ENCODE measurements at regions not wholly inside any gene's neighbourhood (a gene's known extent, or its start where the extent isn't known, plus 50 kb on each side); places are given as distances from the start of the nearest gene placed in this dataset.

DNA sequence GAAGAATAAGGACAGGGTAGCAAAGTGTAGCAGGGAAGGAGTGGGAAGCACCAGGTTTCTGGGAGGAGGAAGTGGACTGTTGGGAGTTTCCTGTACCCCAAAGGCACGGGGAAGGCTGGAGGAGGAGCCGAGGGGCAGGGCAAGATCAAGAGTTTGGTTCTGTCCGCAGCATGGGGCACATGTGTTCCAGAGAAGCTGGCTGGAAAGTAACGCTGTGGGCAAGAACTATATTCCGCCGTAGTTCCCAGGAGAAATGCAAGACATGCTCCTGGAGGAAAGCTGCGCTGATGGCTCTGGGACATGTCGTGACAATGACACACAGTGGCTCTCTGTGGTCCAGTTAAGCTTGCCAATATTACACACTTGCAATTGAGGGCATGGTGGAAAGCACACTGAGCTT lies 51.7 kb upstream of the KPNA3 start:
- DNase-seq = no peak
- TF ChIP-seq, protein P1, sequence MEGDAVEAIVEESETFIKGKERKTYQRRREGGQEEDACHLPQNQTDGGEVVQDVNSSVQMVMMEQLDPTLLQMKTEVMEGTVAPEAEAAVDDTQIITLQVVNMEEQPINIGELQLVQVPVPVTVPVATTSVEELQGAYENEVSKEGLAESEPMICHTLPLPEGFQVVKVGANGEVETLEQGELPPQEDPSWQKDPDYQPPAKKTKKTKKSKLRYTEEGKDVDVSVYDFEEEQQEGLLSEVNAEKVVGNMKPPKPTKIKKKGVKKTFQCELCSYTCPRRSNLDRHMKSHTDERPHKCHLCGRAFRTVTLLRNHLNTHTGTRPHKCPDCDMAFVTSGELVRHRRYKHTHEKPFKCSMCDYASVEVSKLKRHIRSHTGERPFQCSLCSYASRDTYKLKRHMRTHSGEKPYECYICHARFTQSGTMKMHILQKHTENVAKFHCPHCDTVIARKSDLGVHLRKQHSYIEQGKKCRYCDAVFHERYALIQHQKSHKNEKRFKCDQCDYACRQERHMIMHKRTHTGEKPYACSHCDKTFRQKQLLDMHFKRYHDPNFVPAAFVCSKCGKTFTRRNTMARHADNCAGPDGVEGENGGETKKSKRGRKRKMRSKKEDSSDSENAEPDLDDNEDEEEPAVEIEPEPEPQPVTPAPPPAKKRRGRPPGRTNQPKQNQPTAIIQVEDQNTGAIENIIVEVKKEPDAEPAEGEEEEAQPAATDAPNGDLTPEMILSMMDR (IDR thresholded peaks at IDR 0.05; ENCODE audit: unreplicated experiment) = no peak
- intact Hi-C loops (cut with micrococcal nuclease; ENCODE audit: unreplicated experiment) = no loop called here
- no peaks in the 10 kb centered on the region for H3K9me3 Mint-ChIP-seq (ENCODE audit: low read depth, unreplicated experiment)
- no peaks in the 10 kb centered on the region for H3K27me3 Mint-ChIP-seq (ENCODE audit: unreplicated experiment)
- no peak overlapping the region for H3K4me3 Mint-ChIP-seq (ENCODE audit: low read depth, unreplicated experiment)
- no peak overlapping the region for H3K27ac Mint-ChIP-seq (ENCODE audit: unreplicated experiment)
- no peaks in the 10 kb centered on the region for H3K4me1 Mint-ChIP-seq (ENCODE audit: low read depth, unreplicated experiment)
- BruUV-seq (replicated peaks) = no TSS peak
- CTCF ChIA-PET = interaction anchor here (0.6 to 0.7 kb wide), 2 partner anchors 187 to 1204 kb away, joined by 4 to 7 read pairs; no protein-coding TSS in a partner anchor
- no peaks in the 10 kb centered on the region for H3K36me3 Mint-ChIP-seq (ENCODE audit: insufficient read depth, unreplicated experiment)
